ENCODE measurements at regions not wholly inside any gene's neighbourhood (a gene's known extent, or its start where the extent isn't known, plus 50 kb on each side); places are given as distances from the start of the nearest gene placed in this dataset.

GRCh38 chr3:94937980-94938379, 875.1 kb downstream of the NSUN3 start (continued):
- TF ChIP-seq ZBTB33 (IDR thresholded peaks at IDR 0.05; ENCODE audit: extremely low read depth, insufficient replicate concordance, low read length) (no peak), EZH2phosphoT487 (IDR thresholded peaks at IDR 0.05; ENCODE audit: borderline replicate concordance) (no peak)

- no peaks in the 10 kb centered on the region for H3K79me2 ChIP-seq (ENCODE audit: insufficient read depth, low read length)
- ChIA-PET RAD21 (ENCODE audit: low non-redundant PET in 1 of 2, low total read pairs in 2 of 2, uncharacterized antibody in 2 of 2, unreplicated experiment in 2 of 2) (no interaction called here), POLR2A (no interaction called here), CTCF (no interaction called here)
- no TSS peak for BruUV-seq (replicated peaks)
- peaks cover 0 to 8% of the 10 kb centered on the region in 2 experiments; a peak in 2 of 4 replicates for H3K9me3 ChIP-seq (ENCODE audit: control insufficient read depth in 1 of 2, insufficient read depth in 1 of 2, low read depth in 1 of 2, low read length in 2 of 2)
- intact Hi-C loops (cut with micrococcal nuclease), result no loop called here
- H3K27me3 ChIP-seq (ENCODE audit: insufficient read depth, low read length), result no peaks in the 10 kb centered on the region
- no peak overlapping the region for H3K27ac ChIP-seq (ENCODE audit: low read depth, low read length)
- H4K20me1 ChIP-seq (ENCODE audit: insufficient read depth), result no peaks in the 10 kb centered on the region
- no peaks in the 10 kb centered on the region for H3K36me3 ChIP-seq (ENCODE audit: control insufficient read depth in 1 of 2, insufficient read depth in 2 of 2, low read length in 2 of 2)
- DNase-seq (ENCODE audit: low read depth, low spot score) (no peak), ATAC-seq (no peak)
- H3K4me2 ChIP-seq (ENCODE audit: low read length), result no peak overlapping the region
- TF ChIP-seq FOSL1 (IDR thresholded peaks at IDR 0.05; ENCODE audit: low read depth) (no peak), CBX3 (IDR thresholded peaks at IDR 0.05; ENCODE audit: low read depth) (no peak), ZNF274 (IDR thresholded peaks at IDR 0.05; ENCODE audit: low read depth, low read length) (no peak), ATF3 (IDR thresholded peaks at IDR 0.05) (no peak), ZBTB33 (IDR thresholded peaks at IDR 0.05; ENCODE audit: extremely low read depth, insufficient replicate concordance, low read length) (no peak), JUND (IDR thresholded peaks at IDR 0.05) (no peak), EZH2 (IDR thresholded peaks at IDR 0.05) (no peak)
- TF ChIP-seq, protein P1, sequence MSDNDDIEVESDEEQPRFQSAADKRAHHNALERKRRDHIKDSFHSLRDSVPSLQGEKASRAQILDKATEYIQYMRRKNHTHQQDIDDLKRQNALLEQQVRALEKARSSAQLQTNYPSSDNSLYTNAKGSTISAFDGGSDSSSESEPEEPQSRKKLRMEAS (IDR thresholded peaks at IDR 0.05), result no peak
- no peaks in the 10 kb centered on the region for H3K9me2 ChIP-seq (ENCODE audit: insufficient read depth)
- H3K4me1 ChIP-seq (ENCODE audit: control insufficient read depth in 1 of 2, insufficient read depth in 2 of 2, low read length in 2 of 2), result no peaks in the 10 kb centered on the region
- no peak overlapping the region for H3K9ac ChIP-seq (ENCODE audit: low read length)
- H3K4me3 ChIP-seq (replicated peaks in 1 of 2; ENCODE audit: low read depth in 1 of 2, low read length in 2 of 2), result no peak overlapping the region
- H2AFZ ChIP-seq (ENCODE audit: low read depth, low read length, poor library complexity, severe bottlenecking), result no peak overlapping the region
Observed at GRCh38 chr3:94946683-94947082, 883.8 kb downstream of the NSUN3 start.
